GM12864 (cell line): ENCODE measurements at regions not wholly inside any gene's neighbourhood (a gene's known extent, or its start where the extent isn't known, plus 50 kb on each side); places are given as distances from the start of the nearest gene placed in this dataset.
"Not testable (repeated sequence)": the region's sequence is repeated elsewhere in the genome, so short reads cannot be mapped to it uniquely, and the experiment has no call there.

Source experiments
- DNase-seq: peaks from one replicate; pipeline ENCODE4 v3.0.0-alpha.2; 2011; ENCODE audit warnings: low read depth
- H3K4me3 ChIP-seq: 2 replicates; pipeline ENCODE4 v1.5.1; 2011; ENCODE audit warnings: mild to moderate bottlenecking, low read depth, low read length, control low read depth
- CTCF ChIP-seq: IDR thresholded peaks from 2 replicates; pipeline ENCODE4 v1.5.1; 2011; ENCODE audit warnings: low read depth, mild to moderate bottlenecking, moderate library complexity, low read length, control low read depth, inconsistent platforms; ENCODE audit errors: missing control alignments

GRCh38 chr6:21872749-21873148 is 279.2 kb downstream of the SOX4 start:
- TF ChIP-seq CTCF = no peak
- no peak overlapping the region for H3K4me3 ChIP-seq
- no peak for DNase-seq

GRCh38 chr6:21873562-21873961 is 280.0 kb downstream of the SOX4 start:
- DNase-seq = no peak
- TF ChIP-seq CTCF = no peak
- no peak overlapping the region for H3K4me3 ChIP-seq

- no peak for TF ChIP-seq CTCF
- H3K4me3 ChIP-seq = no peak overlapping the region
- DNase-seq = no peak
Observed at GRCh38 chr6:21874372-21874771, 280.8 kb downstream of the SOX4 start.

- not testable (repeated sequence) for DNase-seq, H3K4me3 ChIP-seq
Observed at GRCh38 chr6:21877037-21877436, 283.5 kb downstream of the SOX4 start.

GRCh38 chr6:21880249-21880648 is 286.7 kb downstream of the SOX4 start:
- DNase-seq, H3K4me3 ChIP-seq: not testable (repeated sequence)

- TF ChIP-seq CTCF = no peak
- DNase-seq = no peak
- H3K4me3 ChIP-seq = no peak overlapping the region
Observed at GRCh38 chr6:21881969-21882465, 288.5 kb downstream of the SOX4 start.

- no peak for DNase-seq
- no peak overlapping the region for H3K4me3 ChIP-seq
Observed at GRCh38 chr6:21883595-21884328, 290.2 kb downstream of the SOX4 start.

More at GRCh38 chr6:21883595-21884328, 290.2 kb downstream of the SOX4 start:
- TF ChIP-seq CTCF = no peak
